D341Med (cell line): ENCODE measurements at regions not wholly inside any gene's neighbourhood (a gene's known extent, or its start where the extent isn't known, plus 50 kb on each side); places are given as distances from the start of the nearest gene placed in this dataset.
"Not testable (repeated sequence)": the region's sequence is repeated elsewhere in the genome, so short reads cannot be mapped to it uniquely, and the experiment has no call there.

Experiments used
- DNase-seq: peaks from one replicate; pipeline ENCODE4 v3.0.0; 2012; ENCODE audit warnings: low spot score

- DNase-seq = no peak
Observed at GRCh38 chr4:81314897-81315470, 100.0 kb upstream of the PRKG2 start.

GRCh38 chr4:81314196-81314896 lies 99.3 kb upstream of the PRKG2 start:
- no peak for DNase-seq

GRCh38 chr4:81307991-81308390 lies 93.0 kb upstream of the PRKG2 start:
- peak; percentile 46 for DNase-seq

- no peak for DNase-seq
Observed at GRCh38 chr4:81304871-81305270, 89.8 kb upstream of the PRKG2 start.

GRCh38 chr4:81300352-81300751 lies 85.3 kb upstream of the PRKG2 start:
- not testable (repeated sequence) for DNase-seq

GRCh38 chr4:81290813-81291212 lies 75.8 kb upstream of the PRKG2 start:
- no peak for DNase-seq

GRCh38 chr4:81287101-81287500 lies 72.1 kb upstream of the PRKG2 start:
- DNase-seq = no peak

- DNase-seq = no peak
Observed at GRCh38 chr4:81282131-81282530, 67.1 kb upstream of the PRKG2 start.

- DNase-seq = no peak
Observed at GRCh38 chr4:81274460-81274859, 59.4 kb upstream of the PRKG2 start.

- DNase-seq = no peak
Observed at GRCh38 chr4:81272671-81273070, 57.6 kb upstream of the PRKG2 start.
